HK-2 (cell line): ENCODE measurements at regions not wholly inside any gene's neighbourhood (a gene's known extent, or its start where the extent isn't known, plus 50 kb on each side); places are given as distances from the start of the nearest gene placed in this dataset.
"Not testable (repeated sequence)": the region's sequence is repeated elsewhere in the genome, so short reads cannot be mapped to it uniquely, and the experiment has no call there.

Experiments used
- DNase-seq: peaks from one replicate; pipeline ENCODE4 v3.0.0-alpha.2; 2018; ENCODE audit not compliant: unreplicated experiment

DNA sequence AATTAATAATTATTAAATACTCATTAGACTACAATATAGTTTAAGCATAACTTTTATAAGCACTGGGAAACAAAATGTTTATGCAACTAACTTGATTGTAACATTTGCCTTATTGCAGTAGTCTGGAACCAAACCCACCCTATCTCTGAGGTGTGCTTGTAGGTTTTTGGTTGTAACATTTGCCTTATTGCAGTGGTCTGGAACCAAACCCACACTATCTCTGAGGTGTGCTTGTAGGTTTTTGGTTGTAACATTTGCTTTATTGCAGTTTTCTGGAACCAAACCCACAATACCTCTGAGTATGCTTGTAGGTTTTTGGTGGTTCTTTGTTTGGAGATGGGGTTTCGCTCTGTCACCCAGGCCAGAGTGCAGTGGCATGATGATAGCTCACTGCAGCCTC lies 1376.4 kb upstream of the DEFB115 start:
- not testable (repeated sequence) for DNase-seq

DNA sequence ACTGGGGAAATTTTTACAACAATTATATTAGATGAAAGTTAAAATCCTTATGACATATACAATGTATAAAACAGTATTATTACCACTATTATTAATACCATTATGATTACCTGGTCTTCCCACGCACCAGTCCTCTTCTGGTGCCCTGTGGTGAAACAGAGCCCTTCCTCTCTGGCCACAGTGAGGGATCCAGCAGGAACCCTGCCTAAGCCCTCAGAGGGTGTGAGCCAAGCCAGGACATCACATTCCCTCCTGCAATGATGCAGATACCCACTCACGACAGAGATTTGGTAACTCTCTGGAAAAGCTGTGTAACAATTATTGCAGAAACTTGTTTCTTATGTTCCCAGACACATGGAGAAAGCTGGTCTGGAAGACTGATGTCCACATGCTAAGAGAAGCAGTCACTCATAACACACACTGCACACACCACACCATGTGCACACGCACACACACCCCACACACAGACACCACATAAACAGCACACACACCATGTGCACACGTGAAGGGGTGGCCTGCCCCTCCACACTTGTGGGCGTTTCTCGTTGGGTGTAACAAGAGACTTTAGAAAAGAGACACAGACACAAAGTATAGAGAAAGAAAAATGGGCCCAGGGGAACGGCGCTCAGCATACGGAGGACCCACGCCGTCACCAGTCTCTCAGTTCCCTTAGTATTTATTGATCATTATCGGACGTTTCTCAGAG lies 1373.8 kb upstream of the DEFB115 start:
- DNase-seq: not testable (repeated sequence)

DNA sequence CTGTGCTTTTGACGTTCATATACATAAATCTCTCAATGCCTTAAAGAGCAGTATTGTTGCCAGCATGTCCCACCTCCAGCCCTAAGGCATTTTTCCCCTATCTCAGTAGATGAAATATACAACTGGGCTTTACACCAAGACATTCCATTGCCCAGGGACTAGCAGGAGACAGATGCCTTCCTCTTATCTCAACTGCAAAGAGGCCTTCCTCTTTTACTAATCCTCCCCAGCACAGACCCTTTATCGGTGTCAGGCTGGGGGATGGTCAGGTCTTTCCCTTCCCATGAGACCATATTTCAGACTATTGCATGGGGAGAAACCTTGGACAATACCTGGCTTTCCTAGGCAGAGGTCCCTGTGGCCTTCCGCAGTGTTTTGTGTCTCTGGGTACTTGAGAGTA lies 1373.1 kb upstream of the DEFB115 start:
- not testable (repeated sequence) for DNase-seq

DNA sequence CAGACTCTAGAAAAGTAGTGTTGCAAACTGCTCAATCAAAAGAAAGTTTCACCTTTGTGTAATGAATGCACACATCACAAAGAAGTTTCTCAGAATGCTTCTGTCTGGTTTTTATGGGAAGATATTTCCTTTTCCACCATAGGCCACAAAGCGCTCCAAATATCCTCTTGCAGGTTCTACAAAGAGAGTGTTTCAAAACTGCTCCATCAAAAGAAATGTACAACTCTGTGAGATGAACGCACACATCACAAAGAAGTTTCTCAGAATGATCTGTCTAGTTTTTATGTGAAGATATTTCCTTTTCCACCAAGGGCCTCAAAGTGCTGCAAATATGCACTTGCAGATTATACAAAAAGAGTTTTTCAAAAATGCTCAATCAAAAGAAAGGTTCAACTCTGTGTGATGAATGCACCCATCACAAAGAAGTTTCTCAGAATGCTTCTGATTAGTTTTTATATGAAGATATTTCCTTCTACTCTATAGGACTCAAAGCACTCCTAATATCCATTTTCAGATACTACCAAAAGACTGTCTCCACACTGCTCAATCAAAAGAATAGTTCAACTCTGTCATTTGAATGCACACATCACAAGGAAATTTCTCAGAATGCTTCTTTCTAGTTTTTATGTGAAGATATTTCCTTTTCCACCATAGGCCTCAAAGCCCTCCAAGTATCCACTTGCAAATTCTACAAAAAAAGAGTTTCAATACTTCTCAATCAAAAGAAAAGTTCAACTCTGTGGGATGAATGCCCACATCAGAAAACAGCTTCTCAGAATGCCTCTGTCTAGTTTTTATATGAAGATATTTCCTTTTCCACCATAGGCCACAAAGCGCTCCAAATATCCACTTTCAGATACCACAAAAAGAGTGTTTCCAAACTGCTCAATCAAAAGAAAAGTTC lies 1371.9 kb upstream of the DEFB115 start:
- DNase-seq: not testable (repeated sequence)

DNA sequence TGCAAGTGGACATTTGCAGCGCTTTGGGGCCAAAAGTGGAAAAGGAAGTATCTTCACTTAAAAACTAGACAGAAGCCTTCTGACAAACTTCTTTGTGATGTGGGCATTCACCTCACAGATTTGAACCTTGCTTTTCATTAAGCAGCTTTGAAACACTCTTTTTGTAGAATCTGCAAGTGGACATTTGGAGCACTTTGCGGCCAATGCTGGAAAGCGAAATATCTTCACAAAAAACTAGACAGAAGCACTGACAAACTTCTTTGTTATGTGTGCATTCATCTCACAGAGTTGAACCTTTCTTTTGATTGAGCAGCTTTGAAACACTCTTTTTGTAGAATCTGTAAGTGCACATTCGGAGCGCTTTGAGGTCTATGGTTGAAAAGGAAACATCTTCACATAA lies 1365.9 kb upstream of the DEFB115 start:
- not testable (repeated sequence) for DNase-seq
